GM21381 (cell line): ENCODE measurements at regions not wholly inside any gene's neighbourhood (a gene's known extent, or its start where the extent isn't known, plus 50 kb on each side); places are given as distances from the start of the nearest gene placed in this dataset.
A peak's percentile ranks its signal among the peaks of the same experiment; 100 is the strongest.
"Not testable (repeated sequence)": the region's sequence is repeated elsewhere in the genome, so short reads cannot be mapped to it uniquely, and the experiment has no call there.

ENCODE experiments used
- ATAC-seq: cut with Tn5 transposase; IDR thresholded peaks from one replicate; pipeline ENCODE4 v1.9.1; 2021; ENCODE audit warnings: mild to moderate bottlenecking, moderate library complexity; ENCODE audit not compliant: unreplicated experiment

DNA sequence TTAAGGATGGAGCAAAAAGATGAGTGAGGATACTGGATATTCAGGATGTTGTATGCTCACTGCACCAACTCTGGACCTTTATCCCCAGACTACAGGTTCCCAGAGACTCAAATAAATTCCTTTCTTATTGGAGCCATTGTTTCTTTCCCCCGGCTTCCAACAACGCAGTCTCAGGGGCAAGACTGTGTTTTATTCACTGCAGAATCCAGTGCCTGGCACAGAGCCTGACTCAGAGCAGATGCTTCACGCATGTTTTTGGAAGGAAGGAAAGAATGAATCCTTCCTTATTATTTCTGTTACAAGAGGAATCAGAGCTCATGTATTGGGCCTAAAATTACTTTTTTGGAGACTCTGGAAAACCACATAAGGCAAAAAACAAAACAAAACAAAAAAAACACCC is 96.0 kb upstream of the VGLL4 start:
- ATAC-seq, result no peak

DNA sequence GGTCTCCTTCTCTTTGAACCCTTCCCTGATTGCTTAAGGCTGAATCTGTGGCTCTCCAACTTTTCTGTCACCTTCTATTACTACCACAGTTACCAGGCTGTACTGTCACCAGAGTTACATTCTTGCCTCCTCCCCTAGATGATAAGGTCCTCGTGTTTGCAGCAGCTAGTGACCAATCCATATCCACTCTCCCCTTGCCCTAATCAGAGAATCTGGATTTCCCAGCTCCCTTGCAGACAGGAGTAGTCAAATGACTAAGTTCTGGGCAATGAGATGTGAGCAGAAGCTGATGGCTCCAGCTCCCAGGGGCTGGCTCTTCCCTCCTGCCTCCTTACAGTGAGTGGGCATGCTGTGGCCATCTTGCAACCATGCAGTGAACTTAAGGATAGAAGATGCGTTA is 95.4 kb upstream of the VGLL4 start:
- ATAC-seq, result no peak

DNA sequence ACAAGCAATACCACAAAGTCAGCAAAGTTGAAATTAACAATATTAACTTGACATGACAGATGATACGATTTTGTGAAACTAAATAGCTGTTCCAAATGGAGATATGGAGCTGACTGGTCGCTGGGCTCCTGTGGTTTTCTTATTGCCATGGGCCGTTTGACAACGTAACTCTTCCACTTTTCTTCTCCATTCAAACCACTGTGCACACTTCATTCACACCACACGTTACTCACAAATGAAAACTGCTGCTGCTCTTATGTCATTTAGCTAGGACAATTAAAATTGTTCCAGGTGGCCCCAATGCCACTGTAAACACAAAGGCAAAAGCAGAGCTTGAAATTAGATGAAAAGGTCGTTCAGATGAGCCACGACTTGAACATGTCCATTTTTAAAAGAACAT is 94.0 kb upstream of the VGLL4 start:
- no peak for ATAC-seq

DNA sequence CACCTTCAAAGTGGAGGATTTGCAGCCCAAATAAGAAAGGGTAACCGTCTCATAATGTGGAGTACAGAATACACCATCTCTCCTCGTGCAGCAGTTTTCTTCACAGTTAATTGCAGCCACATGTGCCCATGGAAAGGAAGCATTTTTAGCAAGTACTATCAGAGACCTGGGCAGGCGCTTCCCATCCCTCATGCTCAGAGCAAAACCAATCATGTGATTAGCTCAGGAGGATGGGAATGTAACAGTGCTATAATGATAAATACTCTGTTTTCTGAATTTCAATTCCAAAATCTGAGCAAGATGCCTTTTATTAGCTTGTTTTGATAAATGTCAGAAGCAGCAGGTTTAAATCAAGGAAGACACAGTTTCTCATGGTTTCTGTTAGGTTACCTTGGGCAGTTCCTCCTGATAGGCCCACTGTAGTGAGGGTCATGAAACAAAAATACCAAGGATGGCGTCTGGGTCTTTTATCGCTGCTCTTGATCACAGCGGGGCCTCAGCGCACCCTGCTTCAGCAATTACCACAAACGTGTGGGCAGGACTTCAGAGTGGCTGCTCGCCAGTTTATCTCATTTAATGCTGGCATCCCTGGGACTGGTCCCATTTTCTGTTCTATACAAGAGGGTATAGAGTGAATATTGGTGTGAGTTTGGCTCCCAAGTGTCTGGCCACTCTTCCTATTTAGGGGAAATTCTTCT is 92.6 kb upstream of the VGLL4 start:
- ATAC-seq, result no peak

DNA sequence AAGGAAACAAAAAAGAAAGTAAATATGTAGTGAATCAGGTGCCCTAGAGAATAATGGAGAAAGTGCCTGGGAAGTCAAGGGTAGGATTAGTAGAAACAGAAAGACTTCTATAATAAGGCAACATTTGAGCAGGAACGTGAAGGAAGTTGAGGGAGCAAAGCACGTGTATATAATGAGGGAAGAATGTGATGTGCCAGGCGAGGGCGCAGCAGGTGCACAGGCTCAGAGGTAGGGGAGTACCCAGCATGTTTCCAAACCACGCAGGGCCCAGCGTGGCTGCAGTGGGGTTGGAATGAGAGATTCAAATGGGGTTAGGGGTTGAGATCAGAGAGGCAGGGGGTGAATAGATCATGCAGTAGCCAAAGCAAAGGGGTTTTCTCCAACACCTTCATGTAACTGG is 91.9 kb upstream of the VGLL4 start:
- no peak for ATAC-seq

DNA sequence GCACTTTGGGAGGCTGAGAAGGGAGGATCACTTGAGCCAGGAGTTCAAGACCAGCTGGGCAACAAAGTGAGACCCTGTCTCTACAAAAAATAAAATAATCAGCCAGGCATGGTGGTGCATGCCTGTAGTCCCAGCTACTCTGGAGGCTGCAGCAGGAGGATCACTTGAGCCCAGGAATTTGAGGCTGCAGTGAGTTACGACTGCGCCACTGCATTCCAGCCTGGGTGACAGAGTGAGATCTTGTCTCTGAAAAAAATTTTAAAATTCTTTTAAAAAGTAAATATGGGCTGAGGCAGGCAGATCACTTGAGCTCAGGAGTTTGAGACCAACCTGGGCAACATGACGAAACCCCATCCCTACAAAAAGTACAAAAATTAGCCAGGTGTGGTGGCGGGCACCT is 91.4 kb upstream of the VGLL4 start:
- ATAC-seq, result not testable (repeated sequence)

DNA sequence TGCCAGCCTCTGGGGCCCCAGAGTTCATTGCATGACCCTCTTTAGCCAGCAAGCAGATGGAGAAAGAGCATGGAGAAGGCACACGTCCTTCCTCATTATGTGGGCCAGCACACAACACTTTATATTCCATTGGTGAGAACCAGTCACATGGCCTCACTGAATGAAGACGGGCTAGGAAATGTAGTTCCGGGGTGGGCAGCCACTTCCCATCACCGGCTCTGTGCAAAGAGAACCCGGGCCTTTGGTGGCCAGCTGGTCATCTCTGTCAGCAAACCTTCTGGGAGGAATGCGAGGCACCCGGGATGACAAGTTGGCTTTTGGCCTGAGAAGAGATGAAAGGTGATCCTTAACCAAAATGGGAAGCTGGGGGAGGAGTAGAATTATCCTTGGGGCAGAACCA is 90.2 kb upstream of the VGLL4 start:
- no peak for ATAC-seq

DNA sequence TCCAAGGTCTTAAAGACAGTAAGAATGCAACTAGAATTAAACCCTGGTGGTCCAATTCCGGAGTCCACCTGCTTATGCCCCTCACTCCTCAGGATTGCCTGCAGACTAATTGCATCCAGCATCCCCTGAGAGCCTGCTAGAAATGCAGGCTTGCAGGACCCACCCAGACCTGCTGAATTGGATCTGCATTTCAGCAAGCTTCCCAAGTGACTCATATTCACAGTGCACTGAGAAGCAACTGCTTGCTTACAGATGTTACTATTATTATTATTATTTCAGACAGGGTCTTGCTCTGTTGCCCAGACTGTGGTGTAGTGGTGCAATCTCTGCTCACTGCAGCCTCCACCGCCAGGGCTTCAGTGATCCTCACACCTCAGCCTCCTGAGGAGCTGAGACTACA is 83.5 kb upstream of the VGLL4 start:
- ATAC-seq, result no peak

DNA sequence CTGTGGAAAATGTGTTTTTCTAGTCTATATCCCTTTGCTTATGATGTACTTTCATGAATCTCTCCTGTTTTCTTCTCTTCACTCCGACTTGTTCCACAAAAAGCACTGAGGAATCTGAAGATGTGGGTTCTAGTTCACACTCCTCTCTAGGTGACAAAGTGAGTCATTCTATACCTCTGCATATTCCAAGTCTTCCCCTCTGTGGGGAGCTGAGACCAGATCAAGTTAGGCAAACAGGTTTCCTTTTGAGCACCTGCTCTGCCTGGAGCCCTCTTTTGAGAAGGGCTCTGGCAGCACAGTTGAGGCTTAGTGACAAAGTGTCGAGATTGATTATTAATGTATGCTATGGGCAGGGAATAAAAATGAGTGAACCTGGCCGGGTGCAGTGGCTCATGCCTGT is 82.4 kb upstream of the VGLL4 start:
- no peak for ATAC-seq

DNA sequence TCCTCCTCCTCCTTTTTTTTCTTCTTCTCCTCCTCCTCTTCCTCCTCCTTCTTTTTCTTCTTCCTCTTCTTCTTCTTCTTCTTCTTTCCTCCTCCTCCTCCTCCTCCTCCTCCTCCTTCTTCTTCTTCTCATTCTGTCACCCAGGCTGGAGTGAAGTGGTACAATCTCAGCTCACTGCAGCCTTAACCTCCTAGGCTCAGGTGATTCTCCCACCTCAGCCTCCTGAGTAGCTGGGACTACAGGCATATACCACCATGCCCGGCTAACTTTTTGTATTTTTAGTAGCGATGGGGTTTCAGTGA is 81.6 kb upstream of the VGLL4 start:
- ATAC-seq, result not testable (repeated sequence)

DNA sequence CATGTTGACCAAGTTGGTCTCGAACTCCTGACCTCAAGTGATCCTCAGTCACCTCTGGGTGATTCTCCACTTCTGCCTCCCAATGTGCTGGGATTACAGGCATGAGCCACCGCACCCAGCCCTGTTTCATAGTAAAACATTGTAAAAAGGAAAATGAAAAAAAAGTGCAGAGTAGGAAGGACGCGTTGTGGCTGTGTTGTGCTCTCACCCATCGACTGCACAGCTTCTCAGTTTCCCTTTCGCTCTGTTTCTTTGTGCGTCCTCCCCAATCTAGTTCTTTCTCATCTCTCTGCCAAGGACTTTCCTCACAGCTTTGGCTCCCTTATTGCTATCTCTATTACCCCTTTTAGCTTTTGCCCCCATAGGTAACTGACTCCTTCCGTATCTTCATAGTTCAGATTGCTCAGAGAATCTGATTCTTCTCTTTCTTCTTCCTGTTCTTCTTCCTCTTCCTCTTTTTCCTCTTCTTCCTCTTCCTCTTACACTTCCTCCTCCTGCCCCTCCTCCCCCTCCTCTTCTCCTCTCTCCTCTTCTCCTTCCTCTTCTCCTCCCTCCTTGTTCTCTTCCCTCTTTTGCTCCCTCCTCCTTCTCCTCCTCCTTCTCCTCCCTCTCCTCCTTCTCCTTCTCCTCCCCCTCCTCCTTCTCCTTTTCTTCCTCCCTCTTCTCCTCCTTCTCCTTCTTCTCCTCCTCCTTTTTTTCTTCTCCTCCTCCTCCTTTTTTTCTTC is 81.1 kb upstream of the VGLL4 start:
- ATAC-seq, result peak; percentile 47

DNA sequence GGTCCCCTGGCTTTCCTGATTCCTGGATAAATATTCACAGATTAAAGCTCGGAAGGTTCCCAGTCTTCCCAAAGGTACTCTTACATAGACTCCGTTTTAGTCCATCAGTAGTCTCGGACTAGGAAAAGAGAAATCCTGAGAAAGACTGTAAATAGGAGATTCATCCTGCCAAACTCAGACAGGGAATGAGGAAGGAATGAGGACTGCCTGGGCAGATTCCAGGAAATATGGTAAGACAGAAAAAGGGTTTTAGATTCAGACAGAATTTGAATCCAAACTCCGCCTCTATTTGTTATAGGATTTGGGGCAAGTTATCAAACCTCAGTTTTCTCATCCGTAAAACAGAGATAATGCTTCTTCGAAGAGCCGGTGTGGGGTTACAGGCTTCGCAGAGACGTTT is 77.8 kb upstream of the VGLL4 start:
- ATAC-seq, result no peak

DNA sequence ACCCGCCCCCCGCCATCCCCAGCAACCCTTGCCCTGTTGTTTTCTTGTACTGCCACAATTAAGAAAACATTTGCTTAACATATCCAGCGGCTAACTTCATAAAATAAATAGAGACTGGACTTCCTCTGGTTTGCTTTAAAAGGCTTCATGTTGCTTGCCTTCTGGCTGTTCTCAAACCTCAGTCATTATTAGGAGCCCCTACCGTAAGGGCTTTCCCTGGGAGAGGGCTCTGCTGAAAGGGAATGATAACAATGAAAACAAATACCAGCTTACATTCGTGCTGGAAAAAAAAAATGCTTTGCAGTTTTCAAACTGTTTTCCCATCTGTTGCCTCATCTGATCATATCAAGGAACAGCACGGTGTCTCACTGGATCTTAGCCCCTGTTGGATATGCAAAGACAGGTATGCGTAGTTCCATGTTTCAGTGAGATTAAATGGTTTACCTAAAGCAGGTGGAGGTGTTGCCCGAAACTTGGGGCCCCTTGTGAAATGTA is 77.2 kb upstream of the VGLL4 start:
- no peak for ATAC-seq

DNA sequence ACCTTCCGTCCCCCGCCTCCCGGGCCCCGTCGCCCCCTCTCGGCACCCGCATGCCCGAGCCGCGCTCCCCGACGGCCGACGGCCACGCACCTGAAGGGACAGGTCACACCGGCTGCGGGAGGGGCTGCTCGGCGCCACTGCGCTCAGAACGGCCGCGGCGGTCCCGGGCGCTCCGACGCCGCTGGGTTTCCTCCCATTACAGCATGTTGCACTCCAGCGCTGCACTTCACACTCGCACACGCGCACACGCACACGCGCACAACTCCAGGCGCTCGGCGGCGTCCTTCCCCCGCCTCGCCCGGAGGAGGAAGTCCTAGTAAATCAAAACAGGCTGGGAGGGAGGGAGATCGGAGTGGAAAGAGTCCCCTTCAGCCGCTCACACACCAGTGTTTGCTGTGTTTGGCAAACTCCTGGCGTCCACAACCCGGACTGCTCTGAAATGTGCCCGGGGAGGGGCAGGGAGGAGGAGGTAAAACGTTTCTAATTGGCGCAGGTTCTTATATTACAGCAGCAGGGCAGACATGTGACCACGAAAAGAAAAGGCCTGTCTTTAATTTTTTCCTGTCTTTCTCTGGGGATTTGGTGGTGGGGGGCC is 76.7 kb upstream of the VGLL4 start:
- ATAC-seq, result peak; percentile 25

DNA sequence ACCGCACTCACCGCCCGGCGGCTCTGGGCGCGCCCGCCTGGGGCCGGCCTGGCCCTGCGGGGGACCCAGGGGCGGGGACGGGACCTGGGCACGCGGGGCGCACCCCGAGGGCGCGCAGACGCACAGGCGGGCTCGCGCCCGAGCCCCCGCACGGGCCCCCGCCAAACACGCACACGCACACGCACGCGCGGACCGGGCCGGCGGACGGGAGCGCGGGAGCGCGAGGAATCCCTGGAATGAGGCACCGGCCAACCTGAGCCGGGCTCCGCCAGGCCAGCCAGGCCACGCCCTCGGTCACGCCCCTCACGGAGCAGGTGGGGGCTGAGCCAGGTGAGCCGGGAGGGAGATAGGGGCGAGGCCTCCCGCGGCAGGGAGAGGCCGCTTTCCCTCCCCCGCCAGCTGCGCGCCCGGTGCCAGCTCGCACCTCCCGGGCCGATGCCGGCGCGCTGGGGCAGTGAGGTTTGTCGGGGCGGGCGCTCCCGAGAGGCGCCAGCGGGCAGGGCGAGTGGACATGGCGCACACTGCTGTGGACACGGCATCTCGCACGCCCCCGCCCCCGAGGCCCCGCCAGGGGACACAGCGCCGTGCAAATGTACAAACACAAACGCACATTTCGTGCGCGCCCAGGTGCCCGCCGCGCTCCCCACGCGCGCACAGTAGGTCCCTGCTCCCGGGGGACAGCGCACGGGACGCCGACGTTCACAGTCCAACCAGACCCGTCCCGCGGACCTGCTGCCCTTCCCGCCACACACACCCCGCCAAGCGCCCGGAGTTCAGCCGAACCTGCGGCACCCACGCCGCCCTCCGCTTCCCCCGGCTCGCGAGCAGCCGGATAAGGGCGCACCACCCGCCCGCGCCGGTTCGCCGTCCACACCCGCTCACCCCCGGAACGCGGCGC is 75.9 kb upstream of the VGLL4 start:
- peak; percentile 67 for ATAC-seq

DNA sequence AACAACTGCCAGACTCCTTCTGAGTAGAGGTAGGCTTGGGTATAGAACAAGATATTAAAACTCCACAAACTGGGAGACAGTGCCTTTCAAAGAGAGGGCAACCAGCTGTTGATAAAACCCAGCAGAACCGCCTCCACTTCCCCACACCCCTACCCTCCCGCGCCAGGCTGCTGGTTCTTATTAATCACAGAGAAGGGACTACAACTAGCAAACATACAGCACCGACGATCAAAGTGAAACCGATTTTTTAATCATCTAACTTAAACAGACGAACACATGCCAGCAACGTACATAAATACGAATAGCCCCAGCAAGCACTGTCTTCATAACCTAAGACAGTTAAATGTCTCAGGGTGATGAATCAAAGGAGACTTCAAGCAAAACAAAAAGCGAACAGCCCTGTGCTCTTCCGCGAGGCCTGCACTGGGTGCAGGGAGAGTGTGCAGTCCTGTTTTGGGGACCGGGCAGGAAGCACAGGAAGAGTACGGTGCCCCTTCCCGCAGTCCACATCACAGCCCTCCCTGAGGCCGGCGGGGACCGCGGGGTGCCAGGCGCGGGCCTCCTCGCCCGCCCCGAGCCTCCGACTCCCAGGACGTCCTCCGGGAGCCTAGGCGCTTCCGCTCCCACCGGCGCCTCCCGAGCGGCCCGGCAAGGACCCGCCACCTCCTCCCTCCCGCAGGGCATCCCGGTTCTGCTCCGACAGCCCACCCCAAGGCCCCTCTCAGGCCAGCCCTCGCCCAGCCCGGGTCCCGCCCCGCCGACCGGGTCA is 75.1 kb upstream of the VGLL4 start:
- peak; percentile 25 for ATAC-seq

DNA sequence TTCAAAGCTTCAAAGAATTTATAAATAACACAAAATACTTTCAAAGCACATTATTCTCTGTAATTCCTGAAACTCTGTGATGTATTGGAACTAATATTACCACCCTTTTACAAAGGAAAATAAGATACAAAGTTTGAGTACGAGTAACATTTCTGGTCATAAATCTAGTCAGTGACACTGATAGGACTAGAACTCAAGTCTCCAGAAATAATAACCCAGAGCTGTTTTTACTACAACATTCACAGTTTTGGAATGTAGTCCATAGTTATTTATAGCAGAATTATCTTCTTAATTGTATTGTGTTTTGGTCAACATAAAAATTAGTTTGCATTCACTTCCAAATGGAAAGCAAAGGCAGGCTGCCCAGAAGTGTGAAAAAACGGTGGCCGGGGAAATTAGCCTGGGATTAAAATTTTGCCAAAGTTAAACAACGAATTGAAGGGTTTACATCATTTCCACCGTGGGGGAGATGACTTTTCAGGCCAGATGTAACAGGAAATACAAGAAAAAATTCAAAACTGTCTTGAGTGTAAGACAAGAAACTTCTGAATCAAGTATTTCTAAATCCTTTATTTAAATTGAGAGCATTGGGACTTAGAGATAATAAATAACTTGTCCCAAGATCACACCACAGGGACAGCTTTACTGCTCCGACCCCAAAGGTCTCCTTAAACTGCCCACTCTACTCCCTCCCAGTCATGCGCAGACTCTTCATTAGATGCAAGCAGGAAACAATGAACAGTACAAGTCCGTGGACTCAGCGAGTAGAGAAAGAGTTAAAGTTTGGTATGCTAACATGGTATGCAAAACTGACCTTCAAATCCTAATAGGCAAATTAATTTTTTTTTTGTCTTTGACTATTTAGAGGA is 74.3 kb upstream of the VGLL4 start:
- ATAC-seq, result peak; percentile 2

DNA sequence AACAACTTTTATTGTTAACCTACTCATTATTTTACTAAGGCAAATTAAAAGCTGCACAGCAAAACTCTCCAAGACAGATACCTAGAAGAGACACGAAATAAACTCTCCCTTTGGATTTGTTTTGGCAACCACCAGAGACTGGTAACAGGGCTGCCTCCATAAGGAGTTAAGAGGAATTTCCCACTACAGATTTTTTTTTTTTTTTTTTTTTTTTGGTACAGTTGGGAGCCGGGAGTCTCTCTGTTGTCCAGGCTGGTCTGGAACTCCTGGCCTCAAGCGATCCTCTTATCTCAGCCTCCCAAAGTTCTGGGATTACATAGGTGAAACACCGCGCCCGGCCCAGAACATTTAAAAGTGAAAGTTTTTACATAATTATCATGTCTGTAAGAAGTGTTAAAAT is 73.6 kb upstream of the VGLL4 start:
- no peak for ATAC-seq

DNA sequence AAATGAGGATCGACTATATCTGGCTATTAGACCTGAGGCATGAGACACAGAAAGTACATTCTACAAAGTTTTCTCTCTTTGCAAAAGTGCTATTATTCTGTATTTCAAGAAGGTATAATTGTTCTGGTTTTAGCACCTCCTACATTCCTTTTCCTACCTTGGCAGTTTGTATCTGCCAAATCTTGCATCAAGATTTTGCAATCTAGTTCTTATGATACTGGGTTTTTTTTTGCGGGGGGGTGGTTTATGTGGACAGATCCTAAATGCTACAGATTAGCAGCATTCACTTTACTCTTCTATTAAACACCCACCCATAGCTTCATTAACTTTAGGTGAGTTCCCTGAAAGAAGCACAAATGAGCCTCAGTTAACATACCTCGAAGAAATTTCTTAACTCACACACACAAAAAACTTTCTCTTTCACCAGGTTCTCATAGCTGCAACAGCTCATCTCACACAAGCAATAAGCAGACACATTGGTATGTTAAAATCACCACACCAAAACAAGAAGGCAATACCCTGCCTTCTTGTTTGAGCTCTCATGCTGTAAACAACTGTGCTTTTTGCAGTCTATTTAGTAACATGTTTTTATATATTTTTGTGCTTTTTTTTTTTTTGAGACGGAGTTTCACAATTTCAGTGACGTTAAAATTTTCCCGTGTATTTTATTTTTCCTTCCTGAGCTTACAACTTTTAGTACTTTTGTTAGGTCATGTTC is 73.0 kb upstream of the VGLL4 start:
- ATAC-seq, result no peak
